ENCODE measurements at regions not wholly inside any gene's neighbourhood (a gene's known extent, or its start where the extent isn't known, plus 50 kb on each side); places are given as distances from the start of the nearest gene placed in this dataset.
A peak's percentile ranks its signal among the peaks of the same experiment; 100 is the strongest.

DNA sequence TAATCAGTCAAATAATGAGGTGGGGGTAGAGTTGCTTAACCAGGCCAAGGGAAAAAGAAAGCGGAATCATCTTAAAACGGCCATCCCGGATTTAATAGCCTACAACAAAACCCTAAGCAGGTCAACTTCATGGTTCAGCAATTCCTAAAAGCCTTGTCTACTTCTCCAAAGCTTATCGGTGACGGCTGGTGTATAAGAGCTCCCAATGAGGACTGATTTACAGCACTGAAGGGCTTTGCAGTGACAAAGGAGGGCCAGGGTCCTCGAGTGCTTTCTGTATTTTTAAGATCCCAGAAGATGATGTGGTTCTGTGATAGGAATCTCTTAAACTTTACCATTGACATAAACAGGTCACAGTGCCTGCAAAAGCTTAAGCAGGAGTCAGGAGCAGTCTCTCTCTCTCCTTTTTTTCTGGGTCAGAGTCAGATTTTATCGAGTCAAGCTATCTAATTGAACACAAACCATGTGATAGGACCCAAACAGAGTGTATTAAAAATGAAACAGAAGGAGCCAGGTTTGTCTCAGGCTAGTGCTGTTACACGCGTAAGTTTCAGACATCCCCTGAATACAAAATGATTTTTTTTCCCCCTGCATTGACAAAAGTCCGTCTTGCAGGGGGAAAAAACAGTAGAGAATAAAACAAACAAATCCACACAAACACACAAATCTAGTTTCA, 663.6 kb upstream of the ZNF608 start:
- H3K9ac ChIP-seq (ENCODE audit: control insufficient read depth, insufficient read depth, low read length): no peak overlapping the region
- WGBS (ENCODE audit: insufficient coverage, insufficient replicate concordance, low lambda C conversion rate, missing lambda C conversion rate): 60% methylated on average over 9 of the region's 10 CpGs
- CTCF ChIA-PET: no interaction called here
- peaks cover 7% of the 10 kb centered on the region; the same call in 2 of the 3 replicates for H3K9me3 ChIP-seq (replicated peaks; ENCODE audit: control insufficient read depth, insufficient read depth, low read length)
- no peaks in the 10 kb centered on the region for H4K20me1 ChIP-seq (ENCODE audit: control insufficient read depth, insufficient read depth)
- POLR2A ChIA-PET: no interaction called here
- no TSS peak for BruUV-seq (replicated peaks)
- FAIRE-seq: peak; percentile 77
- H3K4me2 ChIP-seq (ENCODE audit: control insufficient read depth, insufficient read depth): peak overlapping the region; percentile 93
- RAD21 ChIA-PET (ENCODE audit: unreplicated experiment): interaction anchor here (0.5 to 1.8 kb wide), 3 partner anchors 405 to 489 kb away, joined by 3 to 6 read pairs (median 3); no protein-coding TSS in a partner anchor
- intact Hi-C loops (cut with micrococcal nuclease; ENCODE audit: unreplicated experiment): loop anchor here (5.0 to 10.0 kb wide), 4 partner anchors 153 to 755 kb away; no protein-coding TSS in a partner anchor
- in situ Hi-C loops (cut with MboI): loop anchor here (10.0 kb wide), 1 partner anchor 475 kb away; no protein-coding TSS in a partner anchor
- H3K4me1 ChIP-seq (ENCODE audit: control insufficient read depth, insufficient read depth, low read length): peaks cover 43% of the 10 kb centered on the region
- peak overlapping the region; percentile 37 for H2AFZ ChIP-seq (ENCODE audit: control insufficient read depth, low read depth, low read length)
- H3K36me3 ChIP-seq (ENCODE audit: control insufficient read depth in 2 of 2, insufficient read depth in 2 of 2, low read length in 1 of 2): no peaks in the 10 kb centered on the region
- no peaks in the 10 kb centered on the region for H3K79me2 ChIP-seq (ENCODE audit: control insufficient read depth, insufficient read depth, low read length)
- peak overlapping the region; percentile 88 for H3K27ac ChIP-seq (ENCODE audit: control insufficient read depth, insufficient read depth)
- no peak overlapping the region; the same call in 1 of the 2 replicates for H3K4me3 ChIP-seq
- no peak for TF ChIP-seq GATAD2B (conservative IDR thresholded peaks at IDR 0.05; ENCODE audit: low read depth)
- TF ChIP-seq SIN3A (IDR thresholded peaks at IDR 0.05; ENCODE audit: low read depth, low read length): no peak
- TF ChIP-seq, protein P1, sequence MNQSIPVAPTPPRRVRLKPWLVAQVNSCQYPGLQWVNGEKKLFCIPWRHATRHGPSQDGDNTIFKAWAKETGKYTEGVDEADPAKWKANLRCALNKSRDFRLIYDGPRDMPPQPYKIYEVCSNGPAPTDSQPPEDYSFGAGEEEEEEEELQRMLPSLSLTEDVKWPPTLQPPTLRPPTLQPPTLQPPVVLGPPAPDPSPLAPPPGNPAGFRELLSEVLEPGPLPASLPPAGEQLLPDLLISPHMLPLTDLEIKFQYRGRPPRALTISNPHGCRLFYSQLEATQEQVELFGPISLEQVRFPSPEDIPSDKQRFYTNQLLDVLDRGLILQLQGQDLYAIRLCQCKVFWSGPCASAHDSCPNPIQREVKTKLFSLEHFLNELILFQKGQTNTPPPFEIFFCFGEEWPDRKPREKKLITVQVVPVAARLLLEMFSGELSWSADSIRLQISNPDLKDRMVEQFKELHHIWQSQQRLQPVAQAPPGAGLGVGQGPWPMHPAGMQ (IDR thresholded peaks at IDR 0.05; ENCODE audit: borderline replicate concordance): no peak
- TF ChIP-seq SP1 (IDR thresholded peaks at IDR 0.05; ENCODE audit: low read depth, low read length): no peak
- no peak for TF ChIP-seq WRNIP1 (IDR thresholded peaks at IDR 0.05; ENCODE audit: borderline replicate concordance, low read depth, low read length)
- no peak for TF ChIP-seq POLR2AphosphoS5 (IDR thresholded peaks at IDR 0.05; ENCODE audit: low read length)
- TF ChIP-seq BCL11A (IDR thresholded peaks at IDR 0.05; ENCODE audit: low read depth, low read length): no peak
- no peak for TF ChIP-seq BACH1 (IDR thresholded peaks at IDR 0.05; ENCODE audit: borderline replicate concordance)
- no peak for TF ChIP-seq DPF2 (IDR thresholded peaks at IDR 0.05)
- no peaks in the 10 kb centered on the region for H3K27me3 ChIP-seq (replicated peaks in 1 of 2; ENCODE audit: control insufficient read depth in 2 of 2, insufficient read depth in 2 of 2, low read length in 1 of 2)
- ATAC-seq: peak; percentile 21; the same call in 2 of the 3 replicates
- no peak for DNase-seq (ENCODE audit: low read depth, low spot score)
- SMC1A ChIA-PET (ENCODE audit: uncharacterized antibody, unreplicated experiment): interaction anchor here (0.6 to 1.5 kb wide), 3 partner anchors 11 to 1306 kb away, joined by 3 read pairs; no protein-coding TSS in a partner anchor

All from GM12878 (cell line).